ENCODE measurements at regions not wholly inside any gene's neighbourhood (a gene's known extent, or its start where the extent isn't known, plus 50 kb on each side); places are given as distances from the start of the nearest gene placed in this dataset.

GRCh38 chr1:80910426-80910825 is 890.3 kb upstream of the ADGRL2 start:
- TF ChIP-seq CTCF (IDR thresholded peaks at IDR 0.05): no peak
- Histone ChIP-seq H3K27me3 (replicated peaks; ENCODE audit: insufficient read depth) (no peaks in the 10 kb centered on the region), H3K4me3 (no peak overlapping the region), H3K36me3 (no peaks in the 10 kb centered on the region), H3K4me1 (ENCODE audit: control insufficient read depth in 1 of 2, low read depth in 2 of 2) (no peaks in the 10 kb centered on the region), H3K27ac (no peak overlapping the region), H3K9me3 (no peaks in the 10 kb centered on the region)
- no peak for DNase-seq (ENCODE audit: low spot score)
- no peak for ATAC-seq (ENCODE audit: insufficient number of reproducible peaks, low FRiP score, low read depth)

GRCh38 chr1:80909172-80909784 is 891.5 kb upstream of the ADGRL2 start:
- Histone ChIP-seq H3K36me3 (no peaks in the 10 kb centered on the region), H3K27ac (no peak overlapping the region), H3K27me3 (replicated peaks; ENCODE audit: insufficient read depth) (no peaks in the 10 kb centered on the region), H3K4me1 (ENCODE audit: control insufficient read depth in 1 of 2, low read depth in 2 of 2) (no peaks in the 10 kb centered on the region), H3K4me3 (no peak overlapping the region), H3K9me3 (no peaks in the 10 kb centered on the region)
- ATAC-seq (ENCODE audit: insufficient number of reproducible peaks, low FRiP score, low read depth) (no peak), DNase-seq (ENCODE audit: low spot score) (no peak)
- TF ChIP-seq CTCF (IDR thresholded peaks at IDR 0.05): no peak

GRCh38 chr1:80896781-80897356 is 903.9 kb upstream of the ADGRL2 start:
- Histone ChIP-seq H3K27me3 (replicated peaks; ENCODE audit: insufficient read depth) (no peaks in the 10 kb centered on the region), H3K36me3 (no peaks in the 10 kb centered on the region), H3K4me1 (ENCODE audit: control insufficient read depth in 1 of 2, low read depth in 2 of 2) (peaks cover 0 to 9% of the 10 kb centered on the region in 2 donors), H3K4me3 (no peak overlapping the region), H3K27ac (no peak overlapping the region), H3K9me3 (no peaks in the 10 kb centered on the region)
- no peak for ATAC-seq (ENCODE audit: insufficient number of reproducible peaks, low FRiP score, low read depth)
- DNase-seq (ENCODE audit: low spot score): no peak
- TF ChIP-seq CTCF (IDR thresholded peaks at IDR 0.05): no peak

- no peak for TF ChIP-seq CTCF (IDR thresholded peaks at IDR 0.05)
- no peak overlapping the region for H3K27ac ChIP-seq
- peaks cover 0 to 9% of the 10 kb centered on the region in 2 donors for H3K4me1 ChIP-seq (ENCODE audit: control insufficient read depth in 1 of 2, low read depth in 2 of 2)
- no peak overlapping the region for H3K4me3 ChIP-seq
- ATAC-seq (ENCODE audit: insufficient number of reproducible peaks, low FRiP score, low read depth) (no peak), DNase-seq (ENCODE audit: low spot score) (no peak)
- H3K36me3 ChIP-seq: no peaks in the 10 kb centered on the region
- no peaks in the 10 kb centered on the region for H3K9me3 ChIP-seq
- no peaks in the 10 kb centered on the region for H3K27me3 ChIP-seq (replicated peaks; ENCODE audit: insufficient read depth)
Measured at GRCh38 chr1:80894921-80895320, 905.8 kb upstream of the ADGRL2 start.

GRCh38 chr1:80893115-80893514 is 907.6 kb upstream of the ADGRL2 start:
- H3K27ac ChIP-seq: no peak overlapping the region
- H3K9me3 ChIP-seq: no peaks in the 10 kb centered on the region
- no peak for DNase-seq (ENCODE audit: low spot score)
- H3K4me3 ChIP-seq: peak overlapping the region; percentile 25
- no peaks in the 10 kb centered on the region for H3K27me3 ChIP-seq (replicated peaks; ENCODE audit: insufficient read depth)
- H3K4me1 ChIP-seq (ENCODE audit: control insufficient read depth in 1 of 2, low read depth in 2 of 2): peaks cover 0 to 9% of the 10 kb centered on the region in 2 donors
- no peaks in the 10 kb centered on the region for H3K36me3 ChIP-seq
- ATAC-seq (ENCODE audit: insufficient number of reproducible peaks, low FRiP score, low read depth): no peak
- TF ChIP-seq CTCF (IDR thresholded peaks at IDR 0.05): no peak
